NCI-H748 (cell line): ENCODE measurements at regions not wholly inside any gene's neighbourhood (a gene's known extent, or its start where the extent isn't known, plus 50 kb on each side); places are given as distances from the start of the nearest gene placed in this dataset.
"Not testable (repeated sequence)": the region's sequence is repeated elsewhere in the genome, so short reads cannot be mapped to it uniquely, and the experiment has no call there.

Experiments used
- DNase-seq: peaks from one replicate; lab custom pipeline; 2025; ENCODE audit not compliant: unreplicated experiment; lab: John Stamatoyannopoulos, UW

- DNase-seq, result no peak
These were observed 131.6 kb upstream of the TAS2R1 start for GRCh38 chr5:9761706-9762105.

GRCh38 chr5:9752670-9753069 is 122.5 kb upstream of the TAS2R1 start:
- not testable (repeated sequence) for DNase-seq

GRCh38 chr5:9743507-9743906 is 113.4 kb upstream of the TAS2R1 start:
- no peak for DNase-seq

GRCh38 chr5:9742848-9743247 is 112.7 kb upstream of the TAS2R1 start:
- no peak for DNase-seq

- no peak for DNase-seq
These were observed 109.0 kb upstream of the TAS2R1 start for GRCh38 chr5:9739135-9739534.

GRCh38 chr5:9737265-9737664 is 107.1 kb upstream of the TAS2R1 start:
- DNase-seq, result no peak

- no peak for DNase-seq
These were observed 103.3 kb upstream of the TAS2R1 start for GRCh38 chr5:9733486-9733885.

GRCh38 chr5:9731159-9731558 is 101.0 kb upstream of the TAS2R1 start:
- no peak for DNase-seq

GRCh38 chr5:9728261-9728660 is 98.1 kb upstream of the TAS2R1 start:
- no peak for DNase-seq

GRCh38 chr5:9726931-9727330 is 96.8 kb upstream of the TAS2R1 start:
- no peak for DNase-seq

- DNase-seq, result not testable (repeated sequence)
These were observed 95.1 kb upstream of the TAS2R1 start for GRCh38 chr5:9725265-9725664.

- no peak for DNase-seq
These were observed 94.6 kb upstream of the TAS2R1 start for GRCh38 chr5:9724707-9725106.

- no peak for DNase-seq
These were observed 92.5 kb upstream of the TAS2R1 start for GRCh38 chr5:9722601-9723180.

- no peak for DNase-seq
These were observed 91.0 kb upstream of the TAS2R1 start for GRCh38 chr5:9721161-9721560.

- no peak for DNase-seq
These were observed 90.2 kb upstream of the TAS2R1 start for GRCh38 chr5:9720361-9720760.

- DNase-seq, result no peak
These were observed 86.7 kb upstream of the TAS2R1 start for GRCh38 chr5:9716838-9717281.

- DNase-seq, result no peak
These were observed 85.8 kb upstream of the TAS2R1 start for GRCh38 chr5:9715891-9716335.

- no peak for DNase-seq
These were observed 83.9 kb upstream of the TAS2R1 start for GRCh38 chr5:9713959-9714586.

- DNase-seq, result peak; percentile 65
These were observed 83.2 kb upstream of the TAS2R1 start for GRCh38 chr5:9713356-9713755.

- DNase-seq, result peak; percentile 44
These were observed 82.8 kb upstream of the TAS2R1 start for GRCh38 chr5:9712911-9713310.

GRCh38 chr5:9712506-9712905 is 82.4 kb upstream of the TAS2R1 start:
- no peak for DNase-seq

GRCh38 chr5:9710069-9710468 is 79.9 kb upstream of the TAS2R1 start:
- no peak for DNase-seq
